HepG2 (cell line): ENCODE measurements at regions not wholly inside any gene's neighbourhood (a gene's known extent, or its start where the extent isn't known, plus 50 kb on each side); places are given as distances from the start of the nearest gene placed in this dataset.

Experiments
- AKAP8 ChIP-seq: sonication (generic); formaldehyde crosslinking; IDR thresholded peaks from 2 replicates; pipeline ENCODE4 v1.5.1; 2020; ENCODE audit warnings: mild to moderate bottlenecking, missing genetic modification reagents
- CBFB ChIP-seq: sonication (generic); formaldehyde crosslinking; IDR thresholded peaks from 2 replicates; pipeline ENCODE4 v1.4.0; 2020; ENCODE audit warnings: missing genetic modification reagents
- ELF1 ChIP-seq: sonication (generic); formaldehyde crosslinking; IDR thresholded peaks from 2 replicates; pipeline ENCODE4 v1.4.0; 2020; ENCODE audit warnings: missing genetic modification reagents
- ELF4 ChIP-seq: sonication (generic); formaldehyde crosslinking; IDR thresholded peaks from 2 replicates; pipeline ENCODE4 v1.5.0; 2020; ENCODE audit warnings: missing genetic modification reagents, mild to moderate bottlenecking, moderate library complexity, borderline replicate concordance
- FOXP1 ChIP-seq, 2 experiments: fragments of 450-650 bp in 1 of 2; IDR thresholded peaks; 2 replicates each; pipeline ENCODE4 v1.6.1; 2017 to 2018; ENCODE audit warnings: antibody characterized with exemption in 1 of 2
- HCFC1 ChIP-seq: fragments of 150-350 bp; IDR thresholded peaks from 2 replicates; pipeline ENCODE4 v1.6.1; 2014; ENCODE audit warnings: low read depth, low read length
- LCORL ChIP-seq, 2 experiments: fragments of 450-650 bp in 1 of 2; sonication (generic) in 1 of 2; formaldehyde crosslinking in 1 of 2; IDR thresholded peaks; 2 replicates each; pipeline versions ENCODE4 v1.5.0 to v1.6.1; 2017 to 2020; ENCODE audit warnings: antibody characterized with exemption in 1 of 2, missing genetic modification reagents in 1 of 2
- MAZ ChIP-seq, 2 experiments: sonication (generic) in 1 of 2; formaldehyde crosslinking in 1 of 2; IDR thresholded peaks; 2 replicates each; pipeline versions ENCODE4 v1.5.0 to v1.6.1; 2012 to 2020; ENCODE audit warnings: low read depth in 2 of 2, mild to moderate bottlenecking in 2 of 2, borderline replicate concordance in 1 of 2, improper control_type of control experiment in 1 of 2, low read length in 1 of 2, missing genetic modification reagents in 1 of 2, moderate library complexity in 1 of 2
- NFKB2 ChIP-seq: sonication (generic); formaldehyde crosslinking; IDR thresholded peaks from 2 replicates; pipeline ENCODE4 v1.4.0; 2020; ENCODE audit warnings: missing genetic modification reagents, borderline replicate concordance
- NR2F6 ChIP-seq, 2 experiments: IDR thresholded peaks; 2 replicates each; pipeline ENCODE4 v1.6.1; 2016; ENCODE audit warnings: antibody characterized with exemption in 1 of 2, mild to moderate bottlenecking in 1 of 2
- PHF20 ChIP-seq: sonication (generic); formaldehyde crosslinking; IDR thresholded peaks from 2 replicates; pipeline ENCODE4 v1.5.0; 2020; ENCODE audit warnings: mild to moderate bottlenecking, missing genetic modification reagents
- RAD21 ChIP-seq: fragments of 450-650 bp; formaldehyde crosslinking; IDR thresholded peaks from 2 replicates; pipeline ENCODE4 v1.5.0; 2020; ENCODE audit warnings: mild to moderate bottlenecking
- SIX4 ChIP-seq: sonication (generic); formaldehyde crosslinking; IDR thresholded peaks from 2 replicates; pipeline ENCODE4 v1.4.0; 2020; ENCODE audit warnings: missing genetic modification reagents
- U2AF2 ChIP-seq: fragments of 200-400 bp; formaldehyde crosslinking; IDR thresholded peaks from 2 replicates; pipeline ENCODE4 v1.6.1; 2017; ENCODE audit warnings: low read depth, mild to moderate bottlenecking, low read length
- YEATS4 ChIP-seq: sonication (generic); formaldehyde crosslinking; IDR thresholded peaks from 2 replicates; pipeline ENCODE4 v1.4.0; 2020; ENCODE audit warnings: missing genetic modification reagents, borderline replicate concordance
- ZNF274 ChIP-seq: sonication (generic); formaldehyde crosslinking; IDR thresholded peaks from 2 replicates; pipeline ENCODE4 v1.5.1; 2020; ENCODE audit warnings: mild to moderate bottlenecking, missing genetic modification reagents
- ZNF343 ChIP-seq: sonication (generic); formaldehyde crosslinking; IDR thresholded peaks from 2 replicates; pipeline ENCODE4 v1.4.0; 2020; ENCODE audit warnings: mild to moderate bottlenecking, missing genetic modification reagents
- ZNF547 ChIP-seq: sonication (generic); formaldehyde crosslinking; IDR thresholded peaks from 2 replicates; pipeline ENCODE4 v1.5.1; 2020; ENCODE audit warnings: mild to moderate bottlenecking, missing genetic modification reagents
- TF ChIP-seq, protein P1 (sequence below): fragments of 450-650 bp; IDR thresholded peaks from 2 replicates; pipeline ENCODE4 v1.6.1; 2016
- TF ChIP-seq, protein P2 (sequence below): sonication (generic); formaldehyde crosslinking; conservative IDR thresholded peaks from 2 replicates; pipeline ENCODE4 v1.8.0; 2022; ENCODE audit warnings: missing genetic modification reagents
- TF ChIP-seq, protein P3 (sequence below): sonication (generic); formaldehyde crosslinking; IDR thresholded peaks from 2 replicates; pipeline ENCODE4 v1.4.0; 2020; ENCODE audit warnings: missing genetic modification reagents
- TF ChIP-seq, protein P4 (sequence below): sonication (generic); formaldehyde crosslinking; IDR thresholded peaks from 2 replicates; pipeline ENCODE4 v1.4.0; 2020; ENCODE audit warnings: low read depth, mild to moderate bottlenecking, missing genetic modification reagents

DNA sequence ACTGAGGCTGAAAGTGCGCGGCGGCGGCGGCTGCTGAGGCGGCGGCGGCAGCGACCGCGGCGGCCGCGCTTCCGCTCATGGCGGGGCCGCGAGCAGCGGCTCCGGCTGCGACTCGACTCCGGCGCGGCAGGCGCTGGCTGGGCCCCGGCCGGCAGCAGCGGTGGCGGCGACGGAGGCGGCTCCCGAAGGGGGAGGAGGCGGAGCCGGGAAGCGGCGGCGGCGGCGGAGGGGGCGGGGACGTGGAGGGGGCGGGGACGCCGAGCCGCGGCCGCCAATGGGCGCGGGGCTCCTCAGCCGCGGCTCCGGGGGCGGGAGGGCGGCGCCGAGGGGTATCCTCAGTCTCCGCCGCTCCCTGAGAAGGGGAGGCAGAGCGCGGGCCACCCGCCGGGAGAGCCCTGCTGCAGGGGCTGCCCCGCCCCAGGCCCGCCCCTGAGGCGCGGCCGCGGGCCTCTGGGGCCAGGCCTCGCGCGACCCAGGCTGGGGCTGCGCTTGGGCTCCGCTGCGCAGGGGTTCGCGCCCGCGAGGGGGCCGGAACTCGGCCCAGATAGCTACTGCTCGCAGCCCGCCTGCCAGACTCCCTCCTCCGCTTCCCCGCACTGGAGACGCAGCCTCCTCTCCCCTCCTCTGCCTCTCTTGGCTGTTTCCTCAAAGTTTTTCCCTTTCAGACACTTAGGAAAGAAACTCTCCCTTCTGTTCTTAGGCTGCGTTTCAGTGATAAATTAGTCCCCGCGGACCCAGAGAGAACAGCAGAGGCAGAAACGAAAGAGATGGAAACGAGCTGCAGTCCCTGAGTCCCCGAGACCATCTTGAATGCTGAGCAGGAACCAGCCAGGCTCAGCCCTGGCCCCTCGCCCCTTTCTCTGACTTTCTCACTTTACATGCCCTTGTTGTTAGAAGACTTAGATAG, 85.0 kb upstream of the MELK start (continued):
- TF ChIP-seq, protein P1, sequence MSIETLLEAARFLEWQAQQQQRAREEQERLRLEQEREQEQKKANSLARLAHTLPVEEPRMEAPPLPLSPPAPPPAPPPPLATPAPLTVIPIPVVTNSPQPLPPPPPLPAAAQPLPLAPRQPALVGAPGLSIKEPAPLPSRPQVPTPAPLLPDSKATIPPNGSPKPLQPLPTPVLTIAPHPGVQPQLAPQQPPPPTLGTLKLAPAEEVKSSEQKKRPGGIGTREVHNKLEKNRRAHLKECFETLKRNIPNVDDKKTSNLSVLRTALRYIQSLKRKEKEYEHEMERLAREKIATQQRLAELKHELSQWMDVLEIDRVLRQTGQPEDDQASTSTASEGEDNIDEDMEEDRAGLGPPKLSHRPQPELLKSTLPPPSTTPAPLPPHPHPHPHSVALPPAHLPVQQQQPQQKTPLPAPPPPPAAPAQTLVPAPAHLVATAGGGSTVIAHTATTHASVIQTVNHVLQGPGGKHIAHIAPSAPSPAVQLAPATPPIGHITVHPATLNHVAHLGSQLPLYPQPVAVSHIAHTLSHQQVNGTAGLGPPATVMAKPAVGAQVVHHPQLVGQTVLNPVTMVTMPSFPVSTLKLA: no peak
- TF ChIP-seq, protein P2, sequence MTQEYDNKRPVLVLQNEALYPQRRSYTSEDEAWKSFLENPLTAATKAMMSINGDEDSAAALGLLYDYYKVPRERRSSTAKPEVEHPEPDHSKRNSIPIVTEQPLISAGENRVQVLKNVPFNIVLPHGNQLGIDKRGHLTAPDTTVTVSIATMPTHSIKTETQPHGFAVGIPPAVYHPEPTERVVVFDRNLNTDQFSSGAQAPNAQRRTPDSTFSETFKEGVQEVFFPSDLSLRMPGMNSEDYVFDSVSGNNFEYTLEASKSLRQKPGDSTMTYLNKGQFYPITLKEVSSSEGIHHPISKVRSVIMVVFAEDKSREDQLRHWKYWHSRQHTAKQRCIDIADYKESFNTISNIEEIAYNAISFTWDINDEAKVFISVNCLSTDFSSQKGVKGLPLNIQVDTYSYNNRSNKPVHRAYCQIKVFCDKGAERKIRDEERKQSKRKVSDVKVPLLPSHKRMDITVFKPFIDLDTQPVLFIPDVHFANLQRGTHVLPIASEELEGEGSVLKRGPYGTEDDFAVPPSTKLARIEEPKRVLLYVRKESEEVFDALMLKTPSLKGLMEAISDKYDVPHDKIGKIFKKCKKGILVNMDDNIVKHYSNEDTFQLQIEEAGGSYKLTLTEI (CRISPR knock-in tag): no peak
- TF ChIP-seq ELF4 (CRISPR knock-in tag) (no peak), FOXP1 (IDR thresholded peaks at IDR 0.05) (no peak), FOXP1 (CRISPR knock-in tag; IDR thresholded peaks at IDR 0.05) (no peak), ZNF343 (CRISPR knock-in tag) (peak; percentile 61; the same call in 1 of the 2 replicates), NFKB2 (no peak), YEATS4 (CRISPR knock-in tag) (peak; percentile 23; the same call in 1 of the 2 replicates), PHF20 (CRISPR knock-in tag) (peak; percentile 40; the same call in 1 of the 2 replicates), MAZ (IDR thresholded peaks at IDR 0.05; ENCODE audit: borderline replicate concordance, low read depth, low read length) (peak; percentile 68; the same call in 1 of the 2 replicates), MAZ (CRISPR knock-in tag; IDR thresholded peaks at IDR 0.05; ENCODE audit: low read depth) (peak; percentile 79), LCORL (IDR thresholded peaks at IDR 0.05) (no peak), LCORL (CRISPR knock-in tag; IDR thresholded peaks at IDR 0.05) (peak; percentile 34; the same call in 1 of the 2 replicates), HCFC1 (no peak), CBFB (CRISPR knock-in tag) (0 out of 2 replicates have a peak, but pooled peaks have one; percentile 21), AKAP8 (CRISPR knock-in tag) (no peak), NR2F6 (IDR thresholded peaks at IDR 0.05) (no peak), NR2F6 (CRISPR knock-in tag; IDR thresholded peaks at IDR 0.05) (no peak), ZNF274 (CRISPR knock-in tag) (no peak), SIX4 (CRISPR knock-in tag) (no peak), ZNF547 (CRISPR knock-in tag) (0 out of 2 replicates have a peak, but pooled peaks have one; percentile 36), ELF1 (CRISPR knock-in tag) (peak; percentile 13; the same call in 1 of the 2 replicates), RAD21 (CRISPR knock-in tag) (peak; percentile 69), U2AF2 (no peak)
- TF ChIP-seq, protein P3, sequence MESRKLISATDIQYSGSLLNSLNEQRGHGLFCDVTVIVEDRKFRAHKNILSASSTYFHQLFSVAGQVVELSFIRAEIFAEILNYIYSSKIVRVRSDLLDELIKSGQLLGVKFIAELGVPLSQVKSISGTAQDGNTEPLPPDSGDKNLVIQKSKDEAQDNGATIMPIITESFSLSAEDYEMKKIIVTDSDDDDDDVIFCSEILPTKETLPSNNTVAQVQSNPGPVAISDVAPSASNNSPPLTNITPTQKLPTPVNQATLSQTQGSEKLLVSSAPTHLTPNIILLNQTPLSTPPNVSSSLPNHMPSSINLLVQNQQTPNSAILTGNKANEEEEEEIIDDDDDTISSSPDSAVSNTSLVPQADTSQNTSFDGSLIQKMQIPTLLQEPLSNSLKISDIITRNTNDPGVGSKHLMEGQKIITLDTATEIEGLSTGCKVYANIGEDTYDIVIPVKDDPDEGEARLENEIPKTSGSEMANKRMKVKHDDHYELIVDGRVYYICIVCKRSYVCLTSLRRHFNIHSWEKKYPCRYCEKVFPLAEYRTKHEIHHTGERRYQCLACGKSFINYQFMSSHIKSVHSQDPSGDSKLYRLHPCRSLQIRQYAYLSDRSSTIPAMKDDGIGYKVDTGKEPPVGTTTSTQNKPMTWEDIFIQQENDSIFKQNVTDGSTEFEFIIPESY (CRISPR knock-in tag): no peak
- TF ChIP-seq, protein P4, sequence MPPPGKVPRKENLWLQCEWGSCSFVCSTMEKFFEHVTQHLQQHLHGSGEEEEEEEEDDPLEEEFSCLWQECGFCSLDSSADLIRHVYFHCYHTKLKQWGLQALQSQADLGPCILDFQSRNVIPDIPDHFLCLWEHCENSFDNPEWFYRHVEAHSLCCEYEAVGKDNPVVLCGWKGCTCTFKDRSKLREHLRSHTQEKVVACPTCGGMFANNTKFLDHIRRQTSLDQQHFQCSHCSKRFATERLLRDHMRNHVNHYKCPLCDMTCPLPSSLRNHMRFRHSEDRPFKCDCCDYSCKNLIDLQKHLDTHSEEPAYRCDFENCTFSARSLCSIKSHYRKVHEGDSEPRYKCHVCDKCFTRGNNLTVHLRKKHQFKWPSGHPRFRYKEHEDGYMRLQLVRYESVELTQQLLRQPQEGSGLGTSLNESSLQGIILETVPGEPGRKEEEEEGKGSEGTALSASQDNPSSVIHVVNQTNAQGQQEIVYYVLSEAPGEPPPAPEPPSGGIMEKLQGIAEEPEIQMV (CRISPR knock-in tag): no peak
